ENCODE measurements at regions not wholly inside any gene's neighbourhood (a gene's known extent, or its start where the extent isn't known, plus 50 kb on each side); places are given as distances from the start of the nearest gene placed in this dataset.

GRCh38 chr6:45783716-45784115, 231.9 kb downstream of the CLIC5 start:
- no peak for TF ChIP-seq CTCF (conservative IDR thresholded peaks at IDR 0.05; ENCODE audit: low read depth, low read length)
- no peak for TF ChIP-seq POLR2A (IDR thresholded peaks at IDR 0.05; ENCODE audit: low read depth, low read length)
- no peak for TF ChIP-seq USF2 (IDR thresholded peaks at IDR 0.05; ENCODE audit: low read depth, low read length)
- no peak for TF ChIP-seq RAD21 (IDR thresholded peaks at IDR 0.05; ENCODE audit: low read length)
- no peak for TF ChIP-seq NFE2L2 (IDR thresholded peaks at IDR 0.05; ENCODE audit: low read depth, low read length)
- no peak for TF ChIP-seq CEBPB (IDR thresholded peaks at IDR 0.05; ENCODE audit: low read depth, low read length)
- TF ChIP-seq CHD1 (IDR thresholded peaks at IDR 0.05; ENCODE audit: low read depth, low read length) = no peak
- TF ChIP-seq BHLHE40 (IDR thresholded peaks at IDR 0.05; ENCODE audit: low read depth, low read length) = no peak
- no peak for TF ChIP-seq MAFK (IDR thresholded peaks at IDR 0.05; ENCODE audit: low read depth, low read length)
- no peak for TF ChIP-seq MAZ (IDR thresholded peaks at IDR 0.05; ENCODE audit: borderline replicate concordance, low read depth, low read length)
- TF ChIP-seq MXI1 (IDR thresholded peaks at IDR 0.05; ENCODE audit: borderline replicate concordance, low read depth, low read length) = no peak
- TF ChIP-seq ELK1 (IDR thresholded peaks at IDR 0.05; ENCODE audit: borderline replicate concordance, low read depth, low read length) = no peak
- TF ChIP-seq RFX5 (IDR thresholded peaks at IDR 0.05; ENCODE audit: low read depth, low read length) = no peak
- TF ChIP-seq SMC3 (IDR thresholded peaks at IDR 0.05; ENCODE audit: low read depth, low read length) = no peak
